DMS79 treated with DMSO at 0.1 percent for 48 hours (cell line): ENCODE measurements at regions not wholly inside any gene's neighbourhood (a gene's known extent, or its start where the extent isn't known, plus 50 kb on each side); places are given as distances from the start of the nearest gene placed in this dataset.

Experiments
- DNase-seq: peaks from one replicate; lab custom pipeline; 2025; lab: John Stamatoyannopoulos, UW

GRCh38 chr14:101135796-101136742 is 232.5 kb upstream of the RTL1 start:
- no peak for DNase-seq

DNA sequence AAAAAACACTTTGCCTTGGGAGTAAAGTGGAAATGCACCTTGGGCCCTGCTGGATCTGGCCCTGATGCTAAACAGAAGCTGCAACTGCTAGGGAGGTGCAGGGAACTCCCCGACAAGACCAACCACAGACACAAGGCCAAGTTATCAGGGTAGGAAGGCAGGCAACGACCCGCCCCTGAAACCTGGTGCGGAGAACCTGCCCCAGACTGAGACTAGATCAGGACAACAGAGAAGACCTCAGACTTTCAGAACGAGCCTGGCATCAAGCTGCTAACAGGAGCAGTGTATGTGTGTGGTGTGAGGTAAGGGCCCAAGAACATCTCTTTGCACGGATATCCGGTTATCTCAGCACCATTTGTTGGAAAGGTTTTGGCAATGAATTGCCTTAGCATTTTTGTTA is 233.7 kb upstream of the RTL1 start:
- DNase-seq, result no peak

DNA sequence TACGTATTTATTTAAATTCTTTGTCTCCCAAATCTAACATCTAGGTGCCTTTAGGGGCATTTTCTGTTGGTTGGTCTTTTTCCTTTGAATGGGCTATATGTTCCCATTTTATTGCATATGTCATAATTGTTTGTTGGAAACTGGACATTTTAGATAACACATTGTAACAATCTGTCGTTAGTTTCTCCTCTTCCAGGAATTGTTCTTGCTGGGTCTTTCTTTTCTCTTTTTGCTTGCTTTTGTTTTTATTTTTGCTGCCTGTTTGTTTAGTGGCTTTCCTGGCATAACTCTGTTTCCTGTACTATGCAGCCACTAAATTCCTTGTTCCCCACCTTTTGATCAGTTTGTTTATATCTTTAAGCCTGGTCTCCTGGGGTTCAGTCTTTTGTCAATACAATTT is 244.3 kb upstream of the RTL1 start:
- DNase-seq, result no peak

- DNase-seq, result no peak
These were observed 246.6 kb upstream of the RTL1 start for GRCh38 chr14:101150039-101150610.

- DNase-seq, result no peak
These were observed 247.9 kb upstream of the RTL1 start for GRCh38 chr14:101151226-101151926.

- DNase-seq, result no peak
These were observed 248.4 kb upstream of the RTL1 start for GRCh38 chr14:101151927-101152305.

DNA sequence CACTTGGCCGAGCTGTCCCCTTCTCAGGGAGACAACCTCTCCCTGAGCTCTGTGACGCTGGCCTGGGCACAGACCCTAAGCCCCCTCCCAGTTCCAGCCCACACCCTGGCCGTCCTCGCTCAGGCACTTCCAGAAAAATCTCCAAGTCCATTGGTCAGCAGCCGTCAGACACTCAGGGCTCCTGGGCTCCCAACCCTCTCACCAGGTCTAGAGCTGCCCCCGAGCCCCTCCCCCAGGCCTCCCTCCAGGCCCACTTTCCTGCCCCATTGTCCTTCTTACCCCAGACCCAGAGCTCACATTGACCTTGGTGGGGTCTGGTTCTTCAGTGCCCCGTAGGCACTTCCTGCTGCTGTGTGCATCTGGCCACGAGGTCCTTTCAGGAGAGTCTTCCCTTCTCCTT is 249.3 kb upstream of the RTL1 start:
- no peak for DNase-seq

DNA sequence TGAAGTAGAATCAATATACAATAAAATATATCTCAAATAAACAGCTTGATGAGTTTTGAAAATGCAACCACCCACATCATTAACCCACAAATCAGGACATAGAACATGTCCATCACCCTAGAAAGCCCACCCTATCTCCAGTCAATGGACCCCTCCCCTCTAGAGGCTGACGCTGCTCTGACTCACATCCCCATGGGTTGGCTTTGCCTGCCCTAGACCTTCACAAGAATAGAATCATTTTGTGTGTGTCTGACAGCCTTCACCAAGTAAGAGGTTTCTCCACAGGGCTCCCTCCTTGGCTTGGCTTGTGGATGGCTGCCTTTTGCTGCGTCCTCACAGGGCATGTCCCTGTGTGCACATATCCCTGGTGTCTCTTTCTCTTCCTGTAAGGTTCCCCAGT is 250.2 kb upstream of the RTL1 start:
- no peak for DNase-seq

GRCh38 chr14:101155575-101155974 is 252.1 kb upstream of the RTL1 start:
- no peak for DNase-seq

- DNase-seq, result peak; percentile 28
These were observed 263.9 kb upstream of the RTL1 start for GRCh38 chr14:101167428-101167827.

DNA sequence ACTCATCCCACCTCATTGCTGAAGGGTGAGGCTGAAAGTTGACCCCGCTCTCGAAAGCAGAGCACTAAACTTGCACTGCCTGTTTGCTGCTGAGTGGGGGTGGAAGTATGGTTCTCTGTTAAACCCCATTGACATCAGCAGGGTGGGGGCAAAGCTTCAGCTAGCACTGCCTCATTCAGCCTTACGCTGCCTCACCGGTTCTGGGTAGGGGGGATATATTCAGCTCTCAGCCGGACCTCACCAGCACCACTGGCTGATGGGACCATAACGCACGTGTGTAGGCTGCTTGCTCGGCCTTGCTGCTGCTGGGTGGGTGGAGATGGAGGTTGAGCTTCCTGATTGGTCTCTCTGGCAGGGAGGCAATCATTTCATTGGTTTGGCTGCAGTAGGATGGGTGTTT is 265.7 kb upstream of the RTL1 start:
- DNase-seq, result no peak

GRCh38 chr14:101171650-101172049 is 268.1 kb upstream of the RTL1 start:
- no peak for DNase-seq

DNA sequence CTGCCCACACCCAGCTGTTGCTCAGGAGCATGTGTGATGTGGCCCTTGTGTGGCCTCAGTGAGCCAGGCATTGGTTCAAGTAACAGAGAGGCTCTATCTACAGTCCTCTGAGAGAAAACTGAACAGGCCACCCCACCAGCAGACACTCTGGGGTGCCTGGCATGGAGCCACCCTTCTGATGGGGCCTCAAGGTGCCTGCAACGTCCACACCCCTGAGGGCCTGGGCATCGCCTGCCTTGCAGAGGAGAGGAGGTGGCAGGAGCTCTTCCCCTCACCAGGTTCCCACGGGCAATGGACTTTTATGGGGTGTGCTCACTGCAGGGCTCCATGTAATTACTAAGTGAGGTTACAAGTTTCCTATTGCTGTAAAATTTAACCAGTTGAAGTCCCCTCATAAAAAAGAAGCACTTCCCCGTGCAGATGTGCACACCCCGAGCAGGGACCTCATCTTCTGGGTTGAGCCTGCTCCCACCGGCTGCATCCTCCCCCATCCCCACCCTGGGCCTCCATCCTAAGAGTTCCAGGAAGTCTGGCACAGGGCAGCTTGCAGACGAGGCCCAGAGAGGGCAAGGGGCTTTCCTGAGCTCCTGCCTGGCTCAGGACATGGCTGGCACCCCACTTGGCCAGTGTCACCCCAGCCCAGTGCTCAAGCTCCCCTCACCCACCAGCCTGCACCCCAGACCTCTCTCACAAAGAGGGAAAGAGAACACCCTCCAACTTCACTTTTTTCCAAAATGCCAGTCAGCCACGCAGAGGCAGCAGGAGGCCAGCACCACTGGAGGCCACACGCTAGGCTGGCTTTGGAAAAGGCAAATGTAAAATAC is 270.4 kb upstream of the RTL1 start:
- DNase-seq, result peak; percentile 76

GRCh38 chr14:101174522-101174838 is 271.0 kb upstream of the RTL1 start:
- peak; percentile 93 for DNase-seq

GRCh38 chr14:101174980-101175606 is 271.6 kb upstream of the RTL1 start:
- peak; percentile 97 for DNase-seq

GRCh38 chr14:101175731-101176534 is 272.4 kb upstream of the RTL1 start:
- no peak for DNase-seq

DNA sequence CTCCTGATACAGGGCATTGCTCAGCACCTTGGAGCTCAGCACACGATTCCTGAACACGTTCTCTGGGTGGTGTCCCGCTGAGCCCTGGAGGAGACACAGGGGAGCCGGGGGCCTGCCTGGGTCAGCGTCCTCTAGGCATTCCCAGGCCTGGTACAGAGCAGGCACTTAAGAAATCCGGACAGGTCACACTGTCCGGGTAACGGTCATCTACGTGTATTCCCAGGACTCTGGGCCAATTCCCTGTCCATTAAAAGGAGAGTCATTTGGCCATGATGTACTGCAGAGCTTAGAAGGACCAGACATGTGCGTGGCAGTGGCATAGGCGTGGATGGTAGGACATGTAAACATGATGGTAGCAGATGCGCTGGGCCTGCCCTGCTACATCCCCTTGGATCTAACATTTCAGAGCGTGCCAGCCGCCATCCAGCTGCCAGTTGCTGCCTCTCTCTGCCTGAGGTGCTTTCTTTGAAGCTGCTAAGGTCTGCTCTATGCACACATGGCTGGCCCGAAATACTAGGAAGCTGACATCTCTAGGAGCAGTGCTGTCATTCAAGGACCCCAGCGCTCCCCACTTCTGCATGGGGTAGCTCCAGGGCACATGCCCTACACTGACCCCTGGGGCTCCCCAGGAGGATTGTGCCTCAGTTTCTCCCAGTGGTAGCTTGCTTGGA is 273.1 kb upstream of the RTL1 start:
- no peak for DNase-seq

GRCh38 chr14:101177301-101177971 is 273.9 kb upstream of the RTL1 start:
- DNase-seq, result no peak

GRCh38 chr14:101178184-101179072 is 274.9 kb upstream of the RTL1 start:
- no peak for DNase-seq
